ENCODE measurements at regions not wholly inside any gene's neighbourhood (a gene's known extent, or its start where the extent isn't known, plus 50 kb on each side); places are given as distances from the start of the nearest gene placed in this dataset.

DNA sequence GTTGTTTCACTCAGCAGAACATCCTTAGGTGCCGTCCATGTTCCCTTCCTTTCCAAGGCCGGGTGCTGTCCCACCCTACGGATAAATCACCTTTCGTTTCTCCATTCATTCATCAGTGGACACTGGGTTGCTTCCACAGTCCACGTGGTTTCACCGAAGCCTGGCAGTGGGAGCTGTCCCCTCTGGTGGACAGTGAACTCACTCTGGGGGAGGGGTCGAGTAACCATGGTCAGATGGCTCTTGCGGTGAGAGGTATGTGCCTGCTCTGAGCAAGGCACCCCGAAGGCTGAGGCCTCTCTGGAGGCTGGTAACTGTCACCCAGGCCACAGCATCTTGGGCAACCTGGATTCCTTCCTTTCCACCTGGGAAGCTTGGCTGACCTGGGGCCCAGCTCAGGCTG lies 61.5 kb upstream of the TWIST2 start:
- TF ChIP-seq EZH2 (IDR thresholded peaks at IDR 0.05; ENCODE audit: insufficient read depth, poor library complexity, severe bottlenecking) (no peak), EZH2phosphoT487 (IDR thresholded peaks at IDR 0.05; ENCODE audit: insufficient read depth, low read depth) (no peak)

Data from GM23248 (cell line).